ENCODE measurements at regions not wholly inside any gene's neighbourhood (a gene's known extent, or its start where the extent isn't known, plus 50 kb on each side); places are given as distances from the start of the nearest gene placed in this dataset.

DNA sequence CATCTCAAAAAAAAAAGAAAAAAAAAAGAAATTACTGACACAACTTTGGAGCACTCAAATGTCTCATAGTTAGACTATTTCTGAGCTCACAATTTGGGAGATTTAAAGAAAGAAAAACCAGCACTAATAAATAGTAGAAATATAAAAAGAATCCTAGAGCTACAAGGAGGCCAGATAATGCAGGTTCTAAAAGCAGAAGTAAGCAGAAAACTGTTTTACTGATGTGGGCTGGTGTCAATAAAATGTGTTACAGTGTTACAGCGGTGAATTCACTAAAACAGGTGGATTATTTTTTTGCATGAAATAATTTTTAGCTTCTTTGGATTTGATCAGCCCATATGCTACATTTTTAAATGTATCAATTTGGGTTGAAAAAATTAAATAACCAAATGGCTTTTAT is 375.9 kb downstream of the GPM6A start:
- DNase-seq: no peak

DNA sequence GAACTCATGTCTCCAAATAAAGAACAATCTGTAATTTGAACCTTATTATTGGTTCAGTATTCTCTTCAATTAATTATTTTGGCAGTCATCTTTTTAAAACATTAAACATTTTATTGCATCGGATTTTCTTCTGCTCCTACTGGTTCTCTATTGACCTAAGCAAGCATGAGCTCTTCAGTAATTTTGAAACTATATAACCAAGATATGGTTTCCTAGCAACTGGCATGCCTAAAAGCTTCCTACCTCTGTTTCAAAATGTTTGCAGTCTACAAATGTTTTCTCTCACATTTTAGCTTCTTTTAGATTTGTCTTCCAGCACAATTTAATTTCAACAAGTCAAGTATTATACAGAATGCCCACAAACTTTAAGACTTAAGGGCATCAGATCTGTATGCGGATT is 371.3 kb downstream of the GPM6A start:
- no peak for DNase-seq

DNA sequence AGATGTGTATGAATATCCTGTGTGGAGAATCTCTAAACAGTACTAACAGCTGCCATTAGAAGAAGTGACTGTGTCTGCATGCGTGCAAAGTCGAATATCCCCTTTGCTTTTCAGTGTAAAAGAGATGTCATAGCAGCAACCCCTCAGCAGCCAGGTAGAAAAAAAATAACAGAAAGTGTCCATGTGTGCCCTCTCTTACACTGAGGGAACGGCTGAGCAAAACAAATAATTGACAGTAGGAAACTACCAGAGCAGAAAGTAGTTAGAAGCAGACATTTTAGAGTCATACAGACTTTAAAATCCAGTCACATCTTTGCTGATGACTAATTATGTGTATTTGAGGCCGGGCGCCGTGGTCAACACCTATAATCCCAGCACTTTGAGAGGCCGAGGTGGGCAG is 370.8 kb downstream of the GPM6A start:
- DNase-seq: no peak

DNA sequence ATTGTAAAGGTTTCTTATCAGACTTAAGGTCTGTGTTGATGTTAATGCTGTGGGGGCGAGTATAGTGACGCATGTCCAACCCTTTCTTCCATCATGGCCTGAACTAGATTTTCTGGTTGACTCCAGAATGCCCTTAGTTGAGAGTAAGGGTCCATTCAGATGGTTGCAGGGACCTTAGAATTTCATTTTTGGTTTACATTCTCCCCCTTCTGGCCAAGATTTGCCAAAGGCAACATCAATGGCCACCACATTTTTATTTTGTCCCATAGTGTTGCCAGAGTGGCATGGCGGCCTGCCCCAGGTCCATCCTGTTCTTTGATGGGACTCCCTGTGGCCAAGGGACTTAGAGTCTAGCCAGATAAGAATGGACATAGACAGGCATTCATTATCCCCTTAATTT is 368.5 kb downstream of the GPM6A start:
- DNase-seq: no peak

DNA sequence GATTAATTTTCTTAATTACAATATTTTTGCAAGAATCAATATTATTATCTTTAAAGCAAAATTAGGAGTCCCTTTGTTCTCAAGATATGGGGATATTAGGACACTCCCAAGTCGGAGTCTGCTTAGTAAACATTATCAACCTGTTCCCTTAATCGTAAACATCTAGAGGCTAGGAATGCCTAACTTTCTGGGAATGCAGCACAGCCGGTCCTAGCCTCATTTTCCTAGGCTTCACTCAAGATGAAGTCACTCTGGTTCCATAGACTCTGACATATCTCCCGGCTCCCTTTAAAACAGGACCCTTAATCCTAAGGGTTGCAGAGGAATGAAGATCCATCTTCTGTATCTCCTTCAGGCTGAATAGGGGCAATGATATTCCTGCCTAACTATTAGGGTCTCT is 367.6 kb downstream of the GPM6A start:
- DNase-seq: no peak

DNA sequence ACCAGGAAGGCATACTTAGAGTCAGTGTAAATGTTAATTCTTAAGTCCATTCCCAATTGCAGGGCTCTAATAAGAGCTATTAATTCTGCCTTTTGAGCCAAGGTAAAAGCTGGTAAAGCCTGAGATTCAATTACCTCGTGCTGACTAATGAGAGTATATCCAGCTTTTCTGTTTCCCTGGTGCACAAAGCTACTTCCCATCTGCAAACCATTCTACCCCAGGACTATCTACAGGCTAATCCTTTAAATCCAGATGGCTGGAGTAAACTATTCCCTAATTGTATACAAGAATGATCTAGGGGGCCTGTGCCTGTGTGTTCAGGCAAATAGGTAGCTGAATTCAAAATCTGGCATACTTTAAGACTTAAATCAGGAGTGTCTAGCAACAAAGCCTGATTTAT is 365.0 kb downstream of the GPM6A start:
- DNase-seq: no peak

DNA sequence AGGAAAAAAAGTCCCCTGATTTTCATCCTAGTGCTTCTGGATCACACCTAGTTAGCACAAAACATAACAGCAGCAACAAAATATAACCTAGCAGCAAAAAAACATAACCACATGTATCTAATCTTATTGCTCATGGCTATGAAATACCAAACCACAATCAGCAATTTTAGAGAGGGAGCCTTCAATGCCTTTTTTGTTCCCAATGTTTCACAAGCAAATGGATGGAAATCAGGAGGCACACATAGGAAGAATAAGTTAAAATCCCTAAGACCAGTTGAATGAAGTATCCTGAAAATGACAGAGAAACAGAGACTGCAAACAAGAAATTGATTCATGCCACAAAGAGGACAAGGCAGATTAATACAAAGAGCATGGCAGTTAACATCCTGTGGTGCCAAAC is 361.6 kb downstream of the GPM6A start:
- DNase-seq: no peak

DNA sequence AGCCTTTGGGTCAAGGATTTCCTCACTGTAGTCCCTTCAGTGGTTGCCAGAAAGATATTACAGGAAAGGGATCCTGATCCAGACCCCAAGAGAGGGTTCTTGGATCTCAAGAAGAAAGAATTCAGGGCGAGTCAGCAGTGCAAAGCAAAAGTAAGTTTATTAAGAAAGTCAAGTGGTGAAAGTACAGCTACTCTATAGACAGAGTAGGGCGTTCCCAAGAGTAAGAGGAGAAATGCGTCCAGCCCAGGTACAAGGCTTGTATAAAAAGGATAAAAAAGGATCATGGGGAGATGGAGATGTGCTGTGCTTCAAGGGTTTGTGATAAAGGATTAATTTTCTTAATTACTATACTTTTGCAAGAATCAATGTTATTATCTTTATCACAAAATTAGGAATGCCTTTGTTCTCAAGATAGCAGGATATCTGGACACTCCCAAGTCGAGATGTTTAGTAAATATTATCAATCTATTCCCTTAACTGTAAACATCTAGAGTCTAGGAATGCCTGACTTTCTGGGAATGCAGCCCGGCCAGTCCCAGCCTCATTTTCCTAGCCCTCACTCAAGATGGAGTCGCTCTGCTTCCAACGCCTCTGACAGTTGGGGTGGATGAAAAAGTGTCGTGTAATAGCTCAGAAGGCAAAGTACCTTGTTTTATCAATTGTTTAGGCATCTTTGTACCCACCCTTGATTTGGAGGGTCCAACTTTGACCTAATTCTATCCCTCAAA is 360.7 kb downstream of the GPM6A start:
- DNase-seq: no peak

DNA sequence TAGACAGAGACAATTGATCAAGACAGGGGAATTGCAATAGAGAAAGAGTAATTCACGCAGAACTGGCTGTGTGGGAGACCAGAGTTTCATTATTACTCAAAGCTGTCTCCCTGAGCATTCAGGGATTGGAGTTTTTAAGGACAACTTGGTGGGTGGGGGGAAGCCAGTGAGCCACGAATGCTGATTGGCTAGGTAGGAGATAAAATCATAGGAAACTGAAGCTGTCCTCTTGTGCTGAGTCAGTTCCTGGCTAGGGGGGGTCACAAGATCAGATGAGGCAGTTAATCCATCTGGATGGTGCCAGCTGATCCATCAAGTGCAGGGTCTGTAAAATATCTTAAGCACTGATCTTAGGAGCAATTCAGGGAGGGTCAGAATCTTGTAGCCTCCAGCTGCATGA is 358.6 kb downstream of the GPM6A start:
- DNase-seq: no peak

DNA sequence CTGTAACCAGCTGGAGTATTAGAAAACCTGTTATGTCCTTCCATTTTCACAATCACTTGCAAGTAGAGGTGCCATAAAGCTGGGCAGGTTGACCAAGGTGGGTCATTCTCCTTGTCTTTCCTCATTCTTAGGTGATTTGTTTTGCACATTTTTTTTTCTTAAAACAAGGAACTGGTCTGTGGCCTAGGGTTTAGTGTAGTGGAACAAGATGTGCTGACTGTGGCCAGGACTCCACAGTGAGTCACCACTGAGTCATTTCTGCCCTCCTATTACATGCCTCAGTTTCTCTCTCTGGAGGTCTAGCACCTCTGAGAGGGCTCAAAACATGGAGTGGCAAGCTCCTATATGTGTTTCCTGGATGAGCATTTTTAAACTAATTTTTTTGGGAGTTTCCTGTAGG is 355.9 kb downstream of the GPM6A start:
- DNase-seq: no peak

DNA sequence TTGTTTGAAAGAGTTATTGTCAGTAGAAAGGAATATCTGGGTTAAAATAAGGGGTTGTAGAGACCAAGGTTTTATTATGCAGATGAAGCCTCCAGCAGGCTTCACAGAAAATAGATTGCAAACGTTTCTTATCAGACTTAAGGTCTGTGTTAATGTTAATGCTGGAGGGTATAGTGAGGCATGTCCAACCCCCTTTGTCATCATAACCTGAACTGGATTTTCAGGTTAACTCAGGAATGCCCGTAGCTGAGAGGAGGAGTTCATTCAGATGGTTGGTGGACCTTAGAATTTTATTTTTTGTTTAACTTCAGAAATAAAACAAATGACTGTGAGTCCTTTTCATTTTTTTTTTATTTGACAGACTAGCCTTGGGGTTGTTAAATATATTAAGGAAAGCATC is 354.1 kb downstream of the GPM6A start:
- DNase-seq: no peak

DNA sequence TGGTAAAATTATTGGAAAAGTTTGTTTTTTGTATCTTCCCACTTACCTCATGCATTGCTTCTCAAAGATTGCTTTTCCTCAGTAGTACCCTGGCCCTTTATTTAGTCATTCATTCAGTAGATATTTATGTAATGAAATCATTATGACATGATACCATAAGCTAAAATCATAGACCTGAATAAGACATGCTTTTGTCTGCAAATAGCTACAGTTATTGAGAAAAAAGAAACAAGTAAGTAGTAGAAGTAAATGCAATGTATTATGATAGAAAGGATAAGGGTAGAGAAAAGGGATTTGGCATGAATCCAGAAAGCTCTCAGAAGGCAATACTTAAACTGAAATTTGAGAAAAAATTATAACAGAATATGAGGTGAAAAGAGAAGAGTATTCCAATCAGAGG is 352.5 kb downstream of the GPM6A start:
- DNase-seq: no peak

DNA sequence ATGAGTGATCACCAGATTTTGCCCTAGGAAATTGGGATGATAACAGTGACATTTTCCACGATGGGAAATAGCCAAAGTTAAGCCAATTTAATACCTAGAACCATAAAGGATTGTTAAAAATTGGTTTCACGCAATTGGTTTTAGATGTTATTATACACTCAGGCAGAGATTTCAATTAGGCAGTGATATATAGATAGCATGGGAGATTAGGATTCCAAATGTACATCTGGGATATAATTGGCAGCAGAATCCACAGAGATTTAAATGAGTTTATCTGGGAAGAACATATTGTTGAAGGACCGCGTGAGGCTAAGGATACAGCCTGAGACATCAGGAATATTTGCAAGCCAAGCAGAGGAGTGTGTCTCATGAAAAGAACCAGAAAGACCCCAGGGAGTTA is 351.6 kb downstream of the GPM6A start:
- no peak for DNase-seq

DNA sequence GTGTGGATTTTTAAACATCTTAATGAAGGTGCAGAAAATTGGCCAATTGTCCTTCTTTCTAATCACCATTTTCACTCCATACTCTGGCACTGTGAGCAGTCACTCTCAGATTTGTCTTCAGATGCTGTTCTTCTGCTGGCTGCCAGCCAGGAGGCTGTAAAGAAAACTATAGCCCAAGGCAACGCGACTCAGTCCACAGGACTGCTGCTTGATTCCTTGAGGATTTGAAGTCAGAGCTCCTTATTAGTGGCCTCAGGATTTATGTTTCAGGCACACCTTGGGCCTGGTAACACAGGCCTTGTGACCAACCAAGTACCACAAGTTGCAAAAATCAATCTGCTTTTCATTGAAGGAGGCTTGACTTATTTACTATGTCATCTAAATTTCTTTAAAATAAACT is 342.6 kb downstream of the GPM6A start:
- DNase-seq: no peak

DNA sequence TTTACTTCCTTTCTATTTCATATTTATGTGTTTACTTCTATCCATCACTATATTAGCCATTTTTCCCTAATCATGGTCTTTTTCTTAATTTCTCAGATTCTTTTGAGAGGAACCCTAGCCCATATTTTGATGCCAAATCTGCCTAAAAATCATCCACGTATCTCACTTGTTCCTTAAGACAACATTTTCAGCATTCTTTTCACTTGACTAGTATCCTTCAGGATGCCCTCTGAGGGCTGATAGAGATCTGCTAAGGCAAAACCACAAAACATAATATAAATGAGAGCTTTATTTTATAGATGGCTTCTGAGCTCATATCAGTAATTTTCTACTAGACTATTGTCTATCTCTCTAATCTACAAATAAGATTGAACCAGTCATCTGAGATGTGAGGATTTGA is 341.9 kb downstream of the GPM6A start:
- DNase-seq: no peak

DNA sequence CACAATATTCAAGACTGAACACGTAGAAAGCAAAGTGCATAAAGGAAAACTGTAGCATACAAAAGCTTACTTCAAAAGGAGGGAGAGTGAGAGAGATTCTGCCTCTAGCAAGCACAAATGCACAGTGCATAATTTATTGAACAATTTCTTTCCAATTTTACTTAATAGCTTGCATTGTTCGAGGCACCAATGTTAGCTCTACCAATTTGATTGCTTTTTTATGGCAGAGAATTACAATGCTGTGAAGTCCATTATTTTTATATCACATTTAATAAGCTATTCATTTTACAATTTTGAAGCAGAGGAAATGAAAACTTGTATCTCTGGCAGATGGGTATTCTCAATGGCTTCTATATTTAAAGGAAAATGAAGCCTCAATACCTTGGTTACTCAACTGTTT is 331.7 kb downstream of the GPM6A start:
- DNase-seq: no peak

DNA sequence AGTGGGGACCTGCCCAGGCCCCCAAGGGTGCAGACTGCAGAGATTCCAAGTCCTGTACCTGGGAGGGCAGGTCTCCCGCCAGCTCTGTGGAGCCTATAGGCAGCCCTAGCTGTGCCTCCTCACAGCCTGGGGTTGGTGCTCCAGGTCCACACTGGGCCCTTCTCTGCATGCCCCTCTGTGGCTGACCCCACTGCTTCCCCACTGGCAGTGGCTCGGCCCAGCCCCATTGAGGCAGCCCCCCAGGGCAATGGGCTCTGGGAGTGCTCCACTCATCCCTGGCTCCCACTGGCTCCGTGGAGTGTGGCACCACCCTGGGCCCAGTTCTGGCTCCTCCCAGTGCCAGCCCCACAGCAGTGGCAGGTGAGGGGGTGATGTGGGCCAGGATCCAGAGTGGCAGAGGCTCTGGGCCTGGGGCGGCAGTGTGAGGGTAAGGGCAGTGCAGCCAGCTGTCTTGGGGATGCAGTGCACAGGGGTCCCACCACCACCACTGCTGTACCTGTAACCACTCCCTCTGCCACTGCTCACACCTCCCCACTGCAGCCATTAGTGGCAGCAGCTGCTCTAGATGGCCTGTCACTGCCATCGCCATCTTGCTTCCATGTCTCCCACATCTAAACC is 312.2 kb downstream of the GPM6A start:
- no peak for DNase-seq

DNA sequence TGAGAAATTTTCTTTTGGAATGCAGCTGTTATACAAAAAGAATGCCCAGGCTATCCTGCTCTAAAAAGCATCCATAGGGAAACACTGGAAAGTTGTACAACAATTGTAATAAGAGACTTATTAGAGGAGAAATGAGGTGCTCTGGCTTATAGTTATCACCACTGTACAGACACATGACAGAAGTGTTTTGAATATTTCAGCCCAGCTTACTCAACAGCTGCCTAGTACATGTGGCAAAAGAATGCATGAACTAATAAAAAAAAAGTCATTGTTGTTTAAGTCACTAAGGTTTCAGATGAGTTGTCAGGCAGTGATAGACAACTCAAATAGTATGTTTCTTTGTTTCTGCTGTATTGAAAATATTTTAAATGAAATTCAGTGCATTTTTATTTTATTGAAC is 307.7 kb downstream of the GPM6A start:
- DNase-seq: no peak

DNA sequence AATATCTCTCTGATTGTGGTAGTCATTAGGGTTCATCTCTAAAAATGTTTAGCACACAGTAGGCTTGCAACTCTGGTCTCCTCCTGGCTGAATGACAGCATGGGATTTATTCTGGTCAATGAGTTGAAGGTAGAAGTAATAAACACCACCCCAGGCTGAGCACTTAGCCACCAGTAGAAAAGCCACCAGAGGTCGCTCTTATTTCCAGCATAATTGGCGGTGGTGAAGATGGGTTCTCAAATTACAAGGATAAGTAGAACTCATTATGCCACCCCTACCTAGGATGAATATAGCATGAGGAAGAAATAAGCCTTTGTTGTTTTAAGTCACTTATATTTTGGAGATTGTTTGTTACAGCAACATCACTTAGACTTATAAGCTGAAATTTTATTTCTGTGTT is 302.7 kb downstream of the GPM6A start:
- DNase-seq: no peak

DNA sequence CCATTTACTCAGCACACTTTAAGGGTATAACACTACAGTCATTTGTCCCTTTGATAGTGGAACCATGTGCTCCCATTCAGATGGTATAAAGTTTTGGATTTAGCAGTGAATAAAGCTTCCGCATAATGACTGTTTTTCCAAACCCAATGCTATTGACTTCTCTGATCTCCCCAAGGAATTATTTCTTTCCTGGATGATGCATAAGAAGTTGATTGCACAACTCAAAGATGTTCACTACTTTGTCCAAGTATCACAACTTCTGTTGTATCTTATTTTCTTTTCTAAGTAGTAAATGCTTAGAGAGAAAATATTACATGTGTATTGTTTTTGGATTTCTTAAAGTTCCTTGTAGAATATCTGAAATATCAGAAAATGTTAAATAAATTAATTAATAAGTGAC is 300.2 kb downstream of the GPM6A start:
- DNase-seq: no peak

DNA sequence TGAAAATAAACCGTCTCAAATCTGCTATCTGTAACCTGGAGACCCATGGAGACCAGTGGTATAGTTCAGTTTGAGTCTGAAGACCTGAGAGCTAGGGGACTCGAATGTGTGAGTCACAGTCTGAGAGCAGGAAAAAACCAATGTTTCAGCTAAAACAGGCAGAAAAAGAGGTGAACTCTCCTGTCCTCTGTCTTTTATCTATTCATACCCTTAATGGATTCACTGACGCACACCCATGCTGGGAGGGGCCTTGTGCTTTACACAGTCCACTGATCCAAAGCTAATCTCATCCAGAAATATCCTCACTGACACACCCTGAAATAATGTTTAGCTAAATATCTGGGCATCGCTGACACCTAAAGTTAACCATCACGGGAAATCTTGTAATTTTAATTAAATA is 297.9 kb downstream of the GPM6A start:
- no peak for DNase-seq

DNA sequence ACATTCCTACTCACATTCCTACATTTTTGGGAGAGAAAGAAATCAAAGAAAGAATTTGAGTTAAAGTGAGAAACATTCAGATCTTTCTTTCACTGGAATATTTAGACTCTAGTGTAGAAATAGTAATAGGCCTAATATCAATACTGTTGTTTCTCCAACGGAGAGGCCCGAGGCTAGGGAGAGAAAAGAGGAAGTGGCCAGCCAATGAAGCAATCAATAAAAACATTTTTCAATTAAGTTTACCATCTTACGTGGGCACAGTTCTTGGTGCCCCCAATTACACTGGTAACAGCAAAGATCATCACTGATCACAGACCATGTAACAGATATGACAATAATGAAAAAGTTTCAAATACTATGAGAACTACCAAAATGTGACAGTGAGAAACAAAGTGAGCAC is 281.4 kb downstream of the GPM6A start:
- no peak for DNase-seq

DNA sequence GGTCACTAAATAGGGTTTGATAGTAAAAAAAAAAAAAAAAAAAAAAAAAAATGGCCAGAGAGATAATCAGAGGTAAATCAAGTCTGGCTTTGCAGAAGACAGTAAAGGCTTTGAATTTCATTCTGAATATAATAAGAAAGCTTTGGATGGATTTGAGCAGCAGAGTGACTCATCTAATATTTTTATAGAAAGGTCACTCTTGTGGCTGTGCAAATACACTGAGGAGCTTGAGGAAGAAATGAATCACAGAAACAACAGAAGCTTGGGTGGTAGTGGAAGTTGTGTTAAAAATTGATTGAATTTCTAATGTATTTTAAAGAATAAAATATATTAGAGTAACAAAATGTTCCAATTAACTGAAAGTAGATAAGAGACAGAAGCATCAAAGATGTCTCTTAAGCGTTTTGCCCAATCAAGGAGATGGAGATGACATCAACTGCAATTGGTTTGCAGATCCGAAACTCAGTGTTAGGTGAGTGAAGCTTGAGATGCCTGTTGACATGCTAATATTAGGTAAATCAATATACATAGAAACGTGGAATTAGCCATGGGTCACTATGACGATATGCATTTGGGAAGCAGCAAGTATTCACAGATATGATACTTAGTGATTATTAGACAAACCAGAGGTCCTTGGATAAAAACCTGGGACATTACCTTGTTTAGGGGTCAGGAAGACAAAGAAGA is 280.5 kb downstream of the GPM6A start:
- no peak for DNase-seq

Measured in nucleus accumbens (tissue), 56 donors.